ENCODE measurements at regions not wholly inside any gene's neighbourhood (a gene's known extent, or its start where the extent isn't known, plus 50 kb on each side); places are given as distances from the start of the nearest gene placed in this dataset.

- H3K27ac ChIP-seq (ENCODE audit: extremely low read depth, low read depth, low read length), result no peak overlapping the region
- H3K36me3 ChIP-seq (ENCODE audit: control insufficient read depth in 2 of 2, insufficient read depth in 1 of 2, low read length in 2 of 2), result no peaks in the 10 kb centered on the region
- no peaks in the 10 kb centered on the region for H3K9me3 ChIP-seq (ENCODE audit: control insufficient read depth, insufficient read depth, low read depth, low read length)
- ChIA-PET CTCF (interaction anchor here (0.6 kb wide), 1 partner anchor 552 kb away, joined by 4 read pairs; no protein-coding TSS in a partner anchor), POLR2A (interaction anchor here (0.6 kb wide), 1 partner anchor 889 kb away, joined by 3 read pairs; no protein-coding TSS in a partner anchor)
- no peak overlapping the region for H3K4me3 ChIP-seq (ENCODE audit: low read depth, low read length)
- no peaks in the 10 kb centered on the region for H3K4me1 ChIP-seq (ENCODE audit: control insufficient read depth, insufficient read depth, low read length)
- TF ChIP-seq ZNF621 (tag by site-specific recombination; IDR thresholded peaks at IDR 0.05) (no peak), KLF8 (tag by site-specific recombination; IDR thresholded peaks at IDR 0.05) (no peak), HOXD13 (CRISPR knock-in tag; IDR thresholded peaks at IDR 0.05; ENCODE audit: borderline replicate concordance) (no peak), ZFHX2 (tag by site-specific recombination; conservative IDR thresholded peaks at IDR 0.05) (no peak), ZNF629 (tag by site-specific recombination; IDR thresholded peaks at IDR 0.05) (no peak), FEZF1 (tag by site-specific recombination; IDR thresholded peaks at IDR 0.05) (no peak), SALL2 (tag by site-specific recombination; IDR thresholded peaks at IDR 0.05; ENCODE audit: borderline replicate concordance) (no peak), ZNF221 (tag by site-specific recombination; IDR thresholded peaks at IDR 0.05; ENCODE audit: borderline replicate concordance) (no peak), ZFP69B (tag by site-specific recombination; IDR thresholded peaks at IDR 0.05) (no peak), CTCF (tag by site-specific recombination; IDR thresholded peaks at IDR 0.05) (no peak), ZBTB49 (tag by site-specific recombination; IDR thresholded peaks at IDR 0.05; ENCODE audit: low read depth) (no peak), ZNF768 (tag by site-specific recombination; IDR thresholded peaks at IDR 0.05) (no peak), ZNF639 (tag by site-specific recombination; IDR thresholded peaks at IDR 0.05) (no peak), ZSCAN23 (tag by site-specific recombination; IDR thresholded peaks at IDR 0.05) (no peak)
Observed at GRCh38 chr10:107614939-107615685, 450.6 kb upstream of the SORCS1 start.

- H3K9me3 ChIP-seq (ENCODE audit: control insufficient read depth, insufficient read depth, low read depth, low read length), result no peaks in the 10 kb centered on the region
- no peak for TF ChIP-seq ZNF549 (tag by site-specific recombination; IDR thresholded peaks at IDR 0.05)
- TF ChIP-seq ZNF26 (tag by site-specific recombination; IDR thresholded peaks at IDR 0.05), result no peak
- TF ChIP-seq ZNF558 (tag by site-specific recombination; IDR thresholded peaks at IDR 0.05), result no peak
- TF ChIP-seq KLF8 (tag by site-specific recombination; IDR thresholded peaks at IDR 0.05), result no peak
- no peak for TF ChIP-seq ZNF280D (tag by site-specific recombination; IDR thresholded peaks at IDR 0.05)
- TF ChIP-seq ZNF157 (tag by site-specific recombination; IDR thresholded peaks at IDR 0.05), result no peak
- TF ChIP-seq ZSCAN16 (tag by site-specific recombination; IDR thresholded peaks at IDR 0.05), result no peak
- no peak for TF ChIP-seq ZNF184 (tag by site-specific recombination; IDR thresholded peaks at IDR 0.05)
- no peak for TF ChIP-seq ZNF2 (tag by site-specific recombination; IDR thresholded peaks at IDR 0.05)
Observed at GRCh38 chr10:107611115-107611514, 446.6 kb upstream of the SORCS1 start.

More at GRCh38 chr10:107611115-107611514, 446.6 kb upstream of the SORCS1 start:
- Histone ChIP-seq H3K27ac (ENCODE audit: extremely low read depth, low read depth, low read length) (no peak overlapping the region), H3K4me1 (ENCODE audit: control insufficient read depth, insufficient read depth, low read length) (no peaks in the 10 kb centered on the region), H3K36me3 (ENCODE audit: control insufficient read depth in 2 of 2, insufficient read depth in 1 of 2, low read length in 2 of 2) (no peaks in the 10 kb centered on the region), H3K4me3 (ENCODE audit: low read depth, low read length) (no peak overlapping the region)
- CTCF ChIA-PET, result no interaction called here
- POLR2A ChIA-PET, result no interaction called here
